NCI-H748 (cell line): ENCODE measurements at regions not wholly inside any gene's neighbourhood (a gene's known extent, or its start where the extent isn't known, plus 50 kb on each side); places are given as distances from the start of the nearest gene placed in this dataset.

Experiments
- DNase-seq: peaks from one replicate; lab custom pipeline; 2025; ENCODE audit not compliant: unreplicated experiment; lab: John Stamatoyannopoulos, UW

GRCh38 chr12:130254461-130255276 is 83.0 kb upstream of the PIWIL1 start:
- DNase-seq: peak; percentile 35

- DNase-seq: no peak
Observed at GRCh38 chr12:130258863-130259262, 78.8 kb upstream of the PIWIL1 start.

DNA sequence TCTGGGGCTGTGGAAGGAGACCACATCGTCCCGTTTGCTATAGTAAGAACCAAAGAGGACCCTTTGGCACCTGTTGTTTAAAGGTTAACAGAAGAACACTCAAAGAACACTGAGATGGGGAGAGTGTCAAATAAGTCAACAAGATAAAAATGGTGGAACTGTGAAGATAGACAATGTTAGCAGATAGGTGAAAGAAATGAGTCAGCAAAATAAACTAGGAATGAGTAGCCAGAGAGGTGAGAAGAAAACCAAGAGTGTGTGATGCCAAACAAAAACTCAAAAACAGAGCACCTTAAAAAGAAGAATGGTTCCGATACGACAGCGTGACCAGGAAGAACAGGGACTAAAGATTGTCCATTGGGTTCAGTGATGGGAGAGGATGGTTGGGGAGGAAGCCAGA is 74.7 kb upstream of the PIWIL1 start:
- DNase-seq: no peak

DNA sequence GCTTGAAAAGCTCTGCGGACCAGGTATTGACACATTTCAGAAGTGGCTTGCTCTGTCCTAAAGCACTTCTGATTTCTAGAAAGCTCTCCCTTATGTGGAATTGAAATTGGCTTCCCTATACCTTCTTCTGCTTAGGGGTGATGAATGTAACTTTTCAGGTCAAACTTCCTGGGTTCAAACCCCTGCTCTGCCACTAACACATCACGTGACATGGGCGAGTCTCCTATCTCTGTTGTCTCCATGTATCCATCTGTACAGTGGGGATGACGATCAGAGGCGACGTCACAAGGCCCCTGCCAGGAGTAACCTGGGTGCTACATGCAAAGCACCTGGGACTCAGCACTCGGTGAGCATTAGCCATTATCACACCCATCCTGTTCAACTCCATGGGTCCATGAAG is 73.7 kb upstream of the PIWIL1 start:
- DNase-seq: no peak

DNA sequence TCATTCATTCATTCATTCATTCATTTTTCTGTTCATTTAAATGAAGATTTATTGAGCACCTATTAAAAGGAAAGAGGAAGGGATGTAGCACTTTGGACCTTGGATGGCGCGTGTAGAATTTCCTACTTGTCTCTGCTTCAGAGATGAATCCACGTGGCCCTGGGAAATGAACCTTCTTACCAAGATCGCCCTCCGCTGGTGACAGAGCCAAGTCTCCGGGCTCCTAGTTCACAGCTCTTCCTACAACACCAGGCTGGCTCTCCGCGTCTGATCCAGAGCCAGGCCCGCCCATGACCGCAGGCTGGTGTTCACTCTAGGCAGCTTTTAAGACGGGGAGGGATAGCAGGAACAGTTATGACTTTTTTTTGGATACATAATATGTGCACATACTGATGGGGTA is 70.9 kb upstream of the PIWIL1 start:
- peak; percentile 34 for DNase-seq

DNA sequence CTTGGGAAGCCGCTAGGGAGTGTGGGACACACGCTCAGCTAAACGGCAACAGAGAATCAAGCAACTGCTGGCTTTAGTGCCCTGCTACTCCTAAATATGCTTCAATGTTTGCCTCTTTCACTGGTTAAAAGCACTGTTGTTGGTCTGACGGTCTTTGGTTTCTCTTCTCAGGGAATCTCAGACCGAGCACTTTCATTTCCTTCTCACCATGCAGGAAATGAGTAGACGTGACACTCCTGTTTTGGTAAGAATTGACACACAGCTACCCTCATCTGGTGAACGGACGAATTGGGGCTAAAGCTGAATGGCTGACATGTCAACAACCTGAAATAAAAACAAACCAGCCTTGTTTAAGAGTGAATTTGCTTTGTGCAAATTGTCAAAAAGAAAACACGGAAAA is 57.5 kb upstream of the PIWIL1 start:
- DNase-seq: no peak

DNA sequence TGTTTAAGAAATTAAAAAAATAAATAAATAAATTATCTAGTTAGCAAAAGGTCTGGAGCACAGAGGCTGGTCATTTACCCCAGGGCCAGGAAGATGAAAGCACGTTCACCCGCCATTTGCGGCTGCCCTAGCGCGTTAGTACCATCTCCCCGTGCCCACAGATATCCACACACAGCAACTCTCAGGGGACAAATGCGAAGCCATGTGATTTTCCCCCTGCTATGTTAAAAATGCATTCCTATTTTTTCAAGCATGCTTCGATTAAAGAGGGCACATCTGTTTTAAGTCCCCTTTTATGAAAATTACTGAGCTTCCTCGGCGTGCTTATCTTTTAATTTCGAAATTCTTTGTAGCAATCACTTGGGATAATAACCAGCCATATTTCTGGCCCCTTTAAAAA is 56.9 kb upstream of the PIWIL1 start:
- no peak for DNase-seq

DNA sequence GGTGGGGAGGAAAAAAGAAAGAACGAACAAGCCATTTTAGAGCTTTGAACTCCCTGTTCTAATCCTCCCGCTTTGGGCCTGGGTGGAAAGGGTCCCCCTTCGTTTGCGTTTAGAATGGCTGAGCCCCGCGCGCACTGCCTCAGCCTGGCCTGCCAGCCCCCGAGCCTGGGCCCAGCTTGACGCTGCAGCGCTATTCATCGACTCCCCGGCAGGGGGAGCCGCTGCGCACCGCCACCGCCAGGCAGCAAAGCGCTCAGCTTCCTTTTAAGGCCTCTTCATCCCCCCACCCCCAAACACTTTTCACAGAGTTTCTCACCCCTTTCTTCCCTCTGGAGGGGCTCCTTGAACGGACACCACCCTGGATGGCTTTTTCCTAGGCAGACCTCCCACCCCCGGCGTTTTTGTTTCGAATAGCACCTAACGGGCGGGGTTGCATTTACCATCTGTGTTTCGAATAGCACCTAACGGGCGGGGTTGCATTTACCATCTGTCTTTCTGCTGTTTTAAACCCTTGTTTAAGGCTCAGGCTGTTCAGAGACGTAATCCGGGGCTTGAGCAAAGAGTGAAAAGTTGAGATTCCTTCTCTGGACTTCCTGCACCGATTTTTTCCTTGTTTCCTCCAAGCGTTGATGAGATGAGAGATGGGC is 56.4 kb upstream of the PIWIL1 start:
- DNase-seq: no peak

DNA sequence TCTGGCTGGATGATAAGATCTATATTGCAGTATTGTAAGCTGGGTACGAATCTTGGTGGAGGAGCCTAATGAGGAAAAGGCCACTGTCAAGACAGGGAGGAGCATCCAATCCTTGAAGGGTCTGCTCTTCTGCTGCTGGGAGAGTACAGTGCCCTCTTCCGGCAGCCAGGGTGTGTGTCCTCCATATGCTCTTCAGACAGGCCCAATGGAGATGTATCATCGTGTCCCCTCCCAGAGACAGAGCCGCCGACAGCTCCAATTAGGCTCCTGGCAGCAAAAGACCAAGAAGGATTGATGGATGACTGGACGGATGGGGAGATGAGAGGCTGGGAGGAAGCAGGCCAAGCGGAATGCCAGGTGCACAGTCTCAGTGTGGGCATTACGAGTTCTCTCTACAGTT is 51.6 kb upstream of the PIWIL1 start:
- DNase-seq: peak; percentile 35

DNA sequence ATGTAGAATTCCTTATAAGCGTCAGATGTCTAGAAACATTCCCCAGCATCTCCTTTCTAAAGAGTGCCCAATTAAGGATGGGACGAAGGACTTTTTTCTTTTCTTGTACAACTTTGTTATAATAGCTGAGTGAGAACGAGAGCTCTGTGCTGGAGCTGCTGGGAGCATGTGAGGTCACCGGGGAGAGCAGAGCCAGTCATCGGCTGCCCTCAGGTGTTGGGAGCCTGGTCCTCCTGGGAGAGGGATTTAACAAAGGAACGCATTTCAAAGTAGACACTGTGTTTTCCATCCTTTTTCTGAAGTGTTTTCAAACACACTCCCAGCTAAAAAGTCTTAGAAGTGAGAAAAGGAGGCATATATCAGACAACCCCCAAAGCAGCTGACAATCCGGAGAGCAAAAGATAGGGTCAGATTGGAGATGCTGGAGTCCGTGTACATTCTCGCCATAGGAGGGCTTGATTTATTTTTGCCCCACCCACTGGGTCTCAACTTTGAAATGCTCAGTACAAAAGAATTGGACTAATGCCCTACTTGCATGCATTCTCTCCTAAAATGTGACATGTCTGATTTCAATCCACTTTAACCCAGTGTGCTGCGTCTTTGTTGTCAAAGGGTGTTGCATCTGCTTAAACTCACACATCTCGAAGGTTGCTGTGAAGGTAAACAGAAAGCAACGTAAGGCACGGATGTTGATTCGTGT is 50.8 kb upstream of the PIWIL1 start:
- peak; percentile 69 for DNase-seq
